ENCODE measurements at regions not wholly inside any gene's neighbourhood (a gene's known extent, or its start where the extent isn't known, plus 50 kb on each side); places are given as distances from the start of the nearest gene placed in this dataset.
A peak's percentile ranks its signal among the peaks of the same experiment; 100 is the strongest.

GRCh38 chr21:39024538-39024937 is 158.7 kb downstream of the PSMG1 start:
- H3K27ac ChIP-seq (ENCODE audit: low read length), result no peak overlapping the region
- WGBS (ENCODE audit: insufficient coverage, low lambda C conversion rate), result 100% methylated on average over 1 of the region's 2 CpGs

DNA sequence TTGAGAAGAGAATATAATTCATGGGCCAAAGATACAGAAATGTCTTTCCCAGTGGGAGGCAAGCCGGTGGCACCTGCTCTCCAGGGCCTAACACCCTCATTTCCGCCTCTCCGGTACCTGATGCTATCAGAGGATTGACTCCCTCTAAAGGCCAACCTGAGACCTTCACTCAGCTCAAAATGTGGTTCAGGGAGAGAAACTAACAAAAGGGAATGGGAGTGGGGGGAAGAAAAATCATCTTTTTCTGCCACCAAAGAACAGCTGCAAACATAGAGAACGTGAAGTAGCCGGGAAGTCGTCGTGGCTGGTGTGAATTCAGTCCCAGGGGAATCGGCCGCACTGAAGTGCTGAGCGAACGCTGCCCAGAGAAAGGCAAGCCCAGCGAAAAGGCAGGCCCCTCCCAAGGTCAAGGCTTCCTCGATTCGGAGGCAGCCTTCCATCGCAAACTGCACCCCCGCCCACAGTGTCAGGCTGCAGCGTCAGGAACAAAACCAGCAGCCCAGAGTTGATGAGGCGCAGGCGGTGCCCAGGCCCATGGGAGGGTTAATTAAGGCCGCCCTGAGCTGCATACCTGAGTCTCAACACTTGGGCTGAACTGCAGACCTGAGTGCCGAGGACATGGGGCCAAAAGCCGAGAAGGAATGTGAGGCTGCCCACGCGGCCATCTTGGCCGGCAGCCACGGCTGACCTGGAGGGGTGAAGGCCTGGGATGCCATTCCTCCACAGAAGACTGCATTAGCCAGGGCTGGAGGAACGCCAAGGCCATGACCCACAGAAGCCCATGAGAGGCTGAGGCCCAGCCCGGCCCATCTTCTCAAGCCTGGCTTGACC is 160.2 kb downstream of the PSMG1 start:
- Histone ChIP-seq H3K4me1 (ENCODE audit: control insufficient read depth, insufficient read depth, low read length) (peaks cover 8% of the 10 kb centered on the region), H3K36me3 (ENCODE audit: control insufficient read depth, insufficient read depth, low read length) (no peaks in the 10 kb centered on the region), H3K9me3 (ENCODE audit: control insufficient read depth, low read depth, low read length) (peaks cover 6% of the 10 kb centered on the region), H3K27ac (ENCODE audit: low read length) (no peak overlapping the region), H3K4me3 (ENCODE audit: low read length) (no peak overlapping the region), H3K27me3 (ENCODE audit: control insufficient read depth, insufficient read depth, low read length) (no peaks in the 10 kb centered on the region)
- WGBS (ENCODE audit: insufficient coverage, low lambda C conversion rate), result no CpG with 5 or more reads among the region's 28 CpGs
- peak in 1 of 2 donors; percentile 32 for DNase-seq

More at GRCh38 chr21:39024538-39024937, 158.7 kb downstream of the PSMG1 start:
- Histone ChIP-seq H3K36me3 (ENCODE audit: control insufficient read depth, insufficient read depth, low read length) (no peaks in the 10 kb centered on the region), H3K4me1 (ENCODE audit: control insufficient read depth, insufficient read depth, low read length) (peaks cover 11% of the 10 kb centered on the region), H3K27me3 (ENCODE audit: control insufficient read depth, insufficient read depth, low read length) (no peaks in the 10 kb centered on the region), H3K9me3 (ENCODE audit: control insufficient read depth, low read depth, low read length) (peaks cover 6% of the 10 kb centered on the region), H3K4me3 (ENCODE audit: low read length) (no peak overlapping the region)
- DNase-seq, result no peak

GRCh38 chr21:39022466-39022862 is 160.8 kb downstream of the PSMG1 start:
- Histone ChIP-seq H3K9me3 (ENCODE audit: control insufficient read depth, low read depth, low read length) (peaks cover 6% of the 10 kb centered on the region), H3K4me1 (ENCODE audit: control insufficient read depth, insufficient read depth, low read length) (peaks cover 8% of the 10 kb centered on the region), H3K4me3 (ENCODE audit: low read length) (no peak overlapping the region), H3K36me3 (ENCODE audit: control insufficient read depth, insufficient read depth, low read length) (no peaks in the 10 kb centered on the region), H3K27me3 (ENCODE audit: control insufficient read depth, insufficient read depth, low read length) (no peaks in the 10 kb centered on the region), H3K27ac (ENCODE audit: low read length) (no peak overlapping the region)
- WGBS (ENCODE audit: insufficient coverage, low lambda C conversion rate), result no CpG with 5 or more reads among the region's 6 CpGs
- peak in 1 of 2 donors; percentile 29 for DNase-seq

DNA sequence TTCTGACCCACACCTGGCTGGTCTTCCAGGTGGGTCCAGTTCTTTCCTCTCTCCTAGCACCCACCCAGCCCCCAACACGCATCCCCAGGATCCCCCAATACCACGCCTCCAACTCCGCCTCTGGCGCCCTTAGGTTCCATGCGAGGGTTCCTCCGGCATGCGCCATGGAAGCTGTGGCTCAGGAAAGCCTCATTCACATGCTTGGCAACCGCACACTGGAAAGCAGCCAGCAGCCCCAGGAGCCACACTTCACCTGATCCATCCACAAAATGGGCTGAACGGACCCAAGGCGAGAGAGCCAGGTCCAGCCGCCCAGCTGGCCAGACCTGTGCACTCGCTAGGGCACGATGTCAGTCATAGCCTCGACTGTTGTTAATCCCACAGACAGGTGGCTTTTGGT is 161.2 kb downstream of the PSMG1 start:
- Histone ChIP-seq H3K4me3 (ENCODE audit: low read length) (no peak overlapping the region), H3K36me3 (ENCODE audit: control insufficient read depth, insufficient read depth, low read length) (no peaks in the 10 kb centered on the region), H3K27ac (ENCODE audit: low read length) (no peak overlapping the region), H3K9me3 (ENCODE audit: control insufficient read depth, low read depth, low read length) (peaks cover 6% of the 10 kb centered on the region), H3K4me1 (ENCODE audit: control insufficient read depth, insufficient read depth, low read length) (peaks cover 8% of the 10 kb centered on the region), H3K27me3 (ENCODE audit: control insufficient read depth, insufficient read depth, low read length) (no peaks in the 10 kb centered on the region)
- WGBS (ENCODE audit: insufficient coverage, low lambda C conversion rate), result 90% methylated on average over 2 of the region's 14 CpGs
- DNase-seq, result no peak

DNA sequence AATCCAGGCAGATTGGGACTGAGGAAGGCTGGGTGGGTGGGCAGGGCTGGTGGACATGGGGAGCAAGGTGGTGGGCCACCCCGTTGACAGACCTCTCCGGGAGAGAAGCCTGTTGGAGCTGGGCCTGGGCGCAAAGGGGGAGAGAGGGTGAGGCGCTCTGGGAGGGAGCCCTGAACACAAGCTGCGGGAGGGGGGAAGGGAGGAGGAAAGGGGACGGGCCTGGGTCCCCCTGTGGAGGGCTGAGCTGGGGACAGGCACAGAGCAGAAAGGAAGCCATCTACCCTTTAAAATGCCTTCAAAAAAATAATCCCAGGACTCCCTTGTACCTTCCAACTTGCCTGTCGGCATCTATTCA is 161.8 kb downstream of the PSMG1 start:
- no peak overlapping the region for H3K4me3 ChIP-seq (ENCODE audit: low read length)
- no peaks in the 10 kb centered on the region for H3K36me3 ChIP-seq (ENCODE audit: control insufficient read depth, insufficient read depth, low read length)
- no peak overlapping the region for H3K27ac ChIP-seq (ENCODE audit: low read length)
- no CpG with 5 or more reads among the region's 7 CpGs for WGBS (ENCODE audit: insufficient coverage, low lambda C conversion rate)
- no peaks in the 10 kb centered on the region for H3K27me3 ChIP-seq (ENCODE audit: control insufficient read depth, insufficient read depth, low read length)
- DNase-seq, result no peak
- peaks cover 8% of the 10 kb centered on the region for H3K4me1 ChIP-seq (ENCODE audit: control insufficient read depth, insufficient read depth, low read length)
- peaks cover 6% of the 10 kb centered on the region for H3K9me3 ChIP-seq (ENCODE audit: control insufficient read depth, low read depth, low read length)

GRCh38 chr21:39020751-39021477 is 162.3 kb downstream of the PSMG1 start:
- no CpG with 5 or more reads among the region's 17 CpGs for WGBS (ENCODE audit: insufficient coverage, low lambda C conversion rate)
- no peaks in the 10 kb centered on the region for H3K36me3 ChIP-seq (ENCODE audit: control insufficient read depth, insufficient read depth, low read length)
- no peak for DNase-seq
- H3K9me3 ChIP-seq (ENCODE audit: control insufficient read depth, low read depth, low read length), result peaks cover 6% of the 10 kb centered on the region
- peaks cover 8% of the 10 kb centered on the region for H3K4me1 ChIP-seq (ENCODE audit: control insufficient read depth, insufficient read depth, low read length)
- H3K27me3 ChIP-seq (ENCODE audit: control insufficient read depth, insufficient read depth, low read length), result no peaks in the 10 kb centered on the region
- H3K4me3 ChIP-seq (ENCODE audit: low read length), result no peak overlapping the region
- H3K27ac ChIP-seq (ENCODE audit: low read length), result no peak overlapping the region

DNA sequence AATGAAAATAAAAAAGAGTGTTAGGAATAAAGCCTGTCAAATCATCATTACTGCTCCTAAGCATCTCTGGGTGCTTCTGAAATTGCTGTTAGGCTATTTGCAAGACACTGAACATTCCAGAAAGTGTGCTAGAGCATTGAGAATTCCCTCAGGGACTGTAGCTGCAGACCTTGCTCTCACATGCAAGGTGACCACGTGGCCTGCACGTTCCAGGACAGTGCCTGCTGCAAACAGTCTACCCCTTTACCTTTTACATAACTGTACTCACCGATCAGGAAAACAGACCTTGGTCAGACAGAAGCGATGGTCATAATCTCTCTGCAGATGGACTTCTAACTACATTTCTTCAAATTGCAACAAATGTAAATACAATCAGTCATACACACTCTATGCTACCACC is 164.5 kb downstream of the PSMG1 start:
- DNase-seq, result no peak
- Histone ChIP-seq H3K27me3 (ENCODE audit: control insufficient read depth, insufficient read depth, low read length) (no peaks in the 10 kb centered on the region), H3K4me1 (ENCODE audit: control insufficient read depth, insufficient read depth, low read length) (peaks cover 10% of the 10 kb centered on the region), H3K27ac (ENCODE audit: low read length) (no peak overlapping the region), H3K9me3 (ENCODE audit: control insufficient read depth, low read depth, low read length) (no peaks in the 10 kb centered on the region), H3K36me3 (ENCODE audit: control insufficient read depth, insufficient read depth, low read length) (no peaks in the 10 kb centered on the region), H3K4me3 (ENCODE audit: low read length) (no peak overlapping the region)
- no CpG with 5 or more reads among the region's 4 CpGs for WGBS (ENCODE audit: insufficient coverage, low lambda C conversion rate)

DNA sequence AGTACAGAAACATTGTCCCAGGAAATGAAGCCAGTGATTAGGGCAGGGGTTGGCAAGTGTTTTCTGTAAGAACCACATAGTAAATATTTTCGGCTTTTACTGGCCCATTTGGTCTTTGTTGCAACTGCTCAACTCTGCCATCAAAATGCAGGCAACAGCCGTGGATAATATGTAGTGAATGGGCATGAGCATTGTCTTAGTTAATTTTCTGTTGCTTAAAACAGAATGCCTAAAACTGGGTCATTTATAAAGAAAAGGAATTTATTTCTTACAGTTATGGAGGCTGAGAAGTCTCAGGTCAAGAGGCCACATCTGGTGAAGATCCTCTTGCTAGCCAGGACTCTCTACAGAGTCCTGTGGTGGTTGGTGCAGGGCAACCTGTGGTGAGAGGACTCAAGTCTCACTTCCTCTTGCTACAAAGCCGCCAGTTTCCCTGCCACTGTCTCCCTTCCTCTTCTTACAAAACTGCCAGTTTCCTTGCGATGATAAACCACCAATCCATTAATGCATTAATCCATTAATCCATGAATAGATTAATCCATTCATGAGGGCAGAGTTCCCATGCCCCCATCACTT is 166.4 kb downstream of the PSMG1 start:
- WGBS (ENCODE audit: insufficient coverage, low lambda C conversion rate), result 83% methylated on average over 1 of the region's 4 CpGs
- Histone ChIP-seq H3K27ac (ENCODE audit: low read length) (no peak overlapping the region), H3K9me3 (ENCODE audit: control insufficient read depth, low read depth, low read length) (no peaks in the 10 kb centered on the region), H3K27me3 (ENCODE audit: control insufficient read depth, insufficient read depth, low read length) (no peaks in the 10 kb centered on the region), H3K4me1 (ENCODE audit: control insufficient read depth, insufficient read depth, low read length) (peaks cover 10% of the 10 kb centered on the region), H3K4me3 (ENCODE audit: low read length) (no peak overlapping the region), H3K36me3 (ENCODE audit: control insufficient read depth, insufficient read depth, low read length) (no peaks in the 10 kb centered on the region)
- no peak for DNase-seq

DNA sequence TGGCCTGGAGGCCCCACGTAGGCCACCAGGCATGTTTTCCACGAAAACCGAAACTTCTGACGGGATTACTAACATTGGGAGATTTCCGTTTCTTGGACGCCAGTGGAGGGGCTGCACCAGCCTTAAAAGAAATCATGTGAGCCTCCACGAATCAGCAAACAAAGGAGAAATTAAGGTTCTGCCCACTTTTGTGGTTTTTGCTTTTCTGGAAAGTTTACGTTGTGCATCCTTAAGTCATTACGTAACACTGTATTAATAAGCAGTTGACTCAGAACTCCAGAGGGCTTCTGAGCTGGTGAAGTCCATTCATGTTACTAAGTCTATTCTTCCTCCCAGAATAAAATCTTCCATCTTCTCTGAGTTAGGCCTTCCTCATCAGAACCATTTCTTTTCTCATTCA is 168.5 kb downstream of the PSMG1 start:
- 100% methylated on average over 2 of the region's 9 CpGs for WGBS (ENCODE audit: insufficient coverage, low lambda C conversion rate)
- Histone ChIP-seq H3K4me3 (ENCODE audit: low read length) (no peak overlapping the region), H3K4me1 (ENCODE audit: control insufficient read depth, insufficient read depth, low read length) (peaks cover 6% of the 10 kb centered on the region), H3K36me3 (ENCODE audit: control insufficient read depth, insufficient read depth, low read length) (no peaks in the 10 kb centered on the region), H3K9me3 (ENCODE audit: control insufficient read depth, low read depth, low read length) (no peaks in the 10 kb centered on the region), H3K27me3 (ENCODE audit: control insufficient read depth, insufficient read depth, low read length) (no peaks in the 10 kb centered on the region), H3K27ac (ENCODE audit: low read length) (peak overlapping the region; percentile 65)
- DNase-seq, result peak in 1 of 2 donors; percentile 54

DNA sequence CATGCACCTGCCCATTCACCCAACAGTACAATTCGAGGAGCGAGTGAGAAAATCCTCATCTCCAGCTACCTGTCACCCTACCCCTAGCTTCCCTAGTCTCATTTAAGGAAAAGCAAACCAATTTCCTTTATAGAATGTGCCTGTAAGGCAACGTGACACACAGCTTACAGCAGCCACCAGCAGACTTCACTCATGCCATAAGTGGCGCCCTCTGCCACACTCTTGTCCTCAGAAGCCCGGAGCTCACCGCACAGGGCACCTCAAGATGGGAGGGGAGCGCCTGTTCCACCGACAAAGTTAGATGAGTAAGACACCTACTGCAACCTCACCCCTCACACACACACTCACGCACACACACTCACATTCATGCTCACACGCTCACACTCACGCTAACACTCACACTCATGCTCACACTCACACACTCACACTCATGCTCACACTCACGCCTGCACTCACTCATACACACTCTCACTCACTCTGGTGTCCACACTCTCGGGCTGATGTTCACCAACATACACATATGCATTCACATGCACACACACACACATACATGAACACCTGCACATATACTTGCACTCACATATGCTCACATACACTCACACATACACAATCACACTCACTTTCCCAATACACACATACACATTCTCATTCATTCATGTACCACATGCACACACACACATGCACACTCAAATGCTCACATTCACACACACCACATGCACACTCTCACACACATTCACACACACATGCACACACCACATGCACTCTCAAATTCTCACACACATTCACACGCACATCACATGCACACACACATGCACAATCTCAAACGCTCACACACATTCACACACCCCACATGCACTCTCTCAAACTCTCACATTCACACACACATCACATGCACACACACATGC is 170.7 kb downstream of the PSMG1 start:
- no peak overlapping the region for H3K4me3 ChIP-seq (ENCODE audit: low read length)
- H3K4me1 ChIP-seq (ENCODE audit: control insufficient read depth, insufficient read depth, low read length), result peaks cover 6% of the 10 kb centered on the region
- no peak for DNase-seq
- H3K9me3 ChIP-seq (ENCODE audit: control insufficient read depth, low read depth, low read length), result no peaks in the 10 kb centered on the region
- no peaks in the 10 kb centered on the region for H3K36me3 ChIP-seq (ENCODE audit: control insufficient read depth, insufficient read depth, low read length)
- no peak overlapping the region for H3K27ac ChIP-seq (ENCODE audit: low read length)
- 96% methylated on average over 5 of the region's 15 CpGs for WGBS (ENCODE audit: insufficient coverage, low lambda C conversion rate)
- H3K27me3 ChIP-seq (ENCODE audit: control insufficient read depth, insufficient read depth, low read length), result no peaks in the 10 kb centered on the region

Data from large intestine (tissue), 3 donors.